Sigmoid colon (tissue), 3 donors: ENCODE measurements at regions not wholly inside any gene's neighbourhood (a gene's known extent, or its start where the extent isn't known, plus 50 kb on each side); places are given as distances from the start of the nearest gene placed in this dataset.

Experiments used
- POLR2A ChIP-seq, 2 donors: fragments of 450-650 bp; IDR thresholded peaks; one replicate each; pipeline ENCODE4 v1.6.1; 2016; ENCODE audit warnings: antibody characterized with exemption in 2 of 2, mild to moderate bottlenecking in 2 of 2, moderate library complexity in 2 of 2
- TF ChIP-seq, protein P1 (sequence below), 4 experiments: fragments of 450-650 bp in 3 of 4; fragments of 200-600 bp in 1 of 4; IDR thresholded peaks; one replicate each; pipeline ENCODE4 v1.5.1; 2016 to 2019; ENCODE audit warnings: antibody characterized with exemption in 4 of 4, mild to moderate bottlenecking in 3 of 4, moderate library complexity in 2 of 4

DNA sequence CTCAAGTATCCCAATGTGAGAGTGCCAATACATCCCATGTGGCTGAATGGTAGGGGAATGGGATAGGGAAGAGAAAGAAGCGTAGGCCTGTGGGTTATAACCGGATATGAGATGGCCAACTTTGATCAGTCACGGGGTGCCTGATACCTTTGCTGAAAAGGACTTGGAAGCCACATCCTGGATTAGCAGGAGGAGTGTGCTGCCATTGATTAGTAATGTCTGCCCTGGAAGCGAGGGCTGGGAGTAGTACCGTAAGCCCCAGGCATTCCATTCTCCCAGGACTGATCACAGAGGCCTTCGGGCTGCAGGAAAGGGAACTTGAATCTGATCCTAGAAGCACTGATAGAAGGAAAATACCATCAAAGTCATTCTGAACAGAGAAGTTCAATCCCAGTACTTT lies 218.5 kb downstream of the TFCP2L1 start:
- TF ChIP-seq, protein P1, sequence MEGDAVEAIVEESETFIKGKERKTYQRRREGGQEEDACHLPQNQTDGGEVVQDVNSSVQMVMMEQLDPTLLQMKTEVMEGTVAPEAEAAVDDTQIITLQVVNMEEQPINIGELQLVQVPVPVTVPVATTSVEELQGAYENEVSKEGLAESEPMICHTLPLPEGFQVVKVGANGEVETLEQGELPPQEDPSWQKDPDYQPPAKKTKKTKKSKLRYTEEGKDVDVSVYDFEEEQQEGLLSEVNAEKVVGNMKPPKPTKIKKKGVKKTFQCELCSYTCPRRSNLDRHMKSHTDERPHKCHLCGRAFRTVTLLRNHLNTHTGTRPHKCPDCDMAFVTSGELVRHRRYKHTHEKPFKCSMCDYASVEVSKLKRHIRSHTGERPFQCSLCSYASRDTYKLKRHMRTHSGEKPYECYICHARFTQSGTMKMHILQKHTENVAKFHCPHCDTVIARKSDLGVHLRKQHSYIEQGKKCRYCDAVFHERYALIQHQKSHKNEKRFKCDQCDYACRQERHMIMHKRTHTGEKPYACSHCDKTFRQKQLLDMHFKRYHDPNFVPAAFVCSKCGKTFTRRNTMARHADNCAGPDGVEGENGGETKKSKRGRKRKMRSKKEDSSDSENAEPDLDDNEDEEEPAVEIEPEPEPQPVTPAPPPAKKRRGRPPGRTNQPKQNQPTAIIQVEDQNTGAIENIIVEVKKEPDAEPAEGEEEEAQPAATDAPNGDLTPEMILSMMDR (IDR thresholded peaks at IDR 0.05) = no peak
- no peak for TF ChIP-seq POLR2A (IDR thresholded peaks at IDR 0.05)
